MCF 10A (cell line): ENCODE measurements at regions not wholly inside any gene's neighbourhood (a gene's known extent, or its start where the extent isn't known, plus 50 kb on each side); places are given as distances from the start of the nearest gene placed in this dataset.
A peak's percentile ranks its signal among the peaks of the same experiment; 100 is the strongest.

Experiments
- BruUV-seq: library from RNA; stranded (reverse); fragments of 400-500 nt; replicated peaks from 2 replicates; lab custom pipeline; 2021; lab: Mats Ljungman, UMichigan
- CTCF ChIA-PET: fragments of 300-600 bp; sonication (Branson Sonifier 250); formaldehyde crosslinking; extraction: SDS; loops from one replicate; lab custom pipeline; 2021; ENCODE audit warnings: antibody characterized with exemption, inconsistent platforms; lab: Yijun Ruan, JAX
- POLR2A ChIA-PET: fragments of 300-600, 350-650 bp; sonication (Branson Sonifier 250); formaldehyde crosslinking; extraction: SDS; loops from one replicate; lab custom pipeline; 2020; ENCODE audit warnings: antibody characterized with exemption, inconsistent platforms; lab: Yijun Ruan, JAX
- DNase-seq: peaks from one replicate; pipeline ENCODE4 v3.0.0-alpha.2; 2018; ENCODE audit not compliant: unreplicated experiment
- H3K27ac Mint-ChIP-seq: one replicate; pipeline ENCODE4 v1.8.0; 2022; ENCODE audit warnings: mild to moderate bottlenecking, low read depth, mixed read lengths; ENCODE audit not compliant: unreplicated experiment
- H3K27me3 Mint-ChIP-seq: one replicate; pipeline ENCODE4 v1.8.0; 2022; ENCODE audit warnings: mixed read lengths; ENCODE audit not compliant: insufficient read depth, unreplicated experiment
- H3K36me3 Mint-ChIP-seq: one replicate; pipeline ENCODE4 v1.8.0; 2022; ENCODE audit warnings: mild to moderate bottlenecking, moderate library complexity, mixed read lengths; ENCODE audit not compliant: insufficient read depth, unreplicated experiment
- H3K4me1 Mint-ChIP-seq: one replicate; pipeline ENCODE4 v1.8.0; 2022; ENCODE audit warnings: mixed read lengths; ENCODE audit not compliant: insufficient read depth, unreplicated experiment
- H3K4me3 Mint-ChIP-seq: one replicate; pipeline ENCODE4 v1.8.0; 2022; ENCODE audit warnings: mild to moderate bottlenecking, moderate library complexity, mixed read lengths; ENCODE audit not compliant: unreplicated experiment
- H3K9me3 Mint-ChIP-seq: one replicate; pipeline ENCODE4 v1.8.0; 2022; ENCODE audit warnings: mixed read lengths; ENCODE audit not compliant: unreplicated experiment
- CTCF ChIP-seq: fragments of 200-600 bp; IDR thresholded peaks from one replicate; pipeline ENCODE4 v1.8.0; 2022; ENCODE audit warnings: antibody characterized with exemption, mild to moderate bottlenecking; ENCODE audit not compliant: unreplicated experiment
- intact Hi-C: fragments of 100-400 bp; cut with micrococcal nuclease; formaldehyde crosslinking; loops from 2 replicates; pipeline ENCODE4 v1.14.1; 2022

DNA sequence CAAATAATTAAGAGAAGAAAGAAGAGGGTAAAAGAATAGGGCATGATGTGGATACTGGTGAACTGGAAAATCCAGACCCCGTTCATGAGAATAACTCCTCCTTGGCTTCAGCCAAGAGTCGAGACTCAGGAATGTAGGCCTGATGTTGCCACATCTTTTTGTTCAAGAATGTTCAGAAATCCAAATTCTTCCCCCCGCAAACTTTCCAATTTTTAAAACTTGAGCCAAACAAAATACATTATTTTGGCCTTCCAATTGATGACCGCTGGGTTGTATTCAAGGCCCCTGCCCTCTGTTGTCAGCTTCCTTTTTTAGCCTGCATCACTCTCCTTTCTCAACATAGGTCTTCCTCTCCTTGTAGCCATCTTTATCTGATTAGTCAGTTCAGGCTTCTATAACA, 106.1 kb downstream of the TNFAIP3 start:
- no peaks in the 10 kb centered on the region for H3K27me3 Mint-ChIP-seq
- no peaks in the 10 kb centered on the region for H3K9me3 Mint-ChIP-seq
- H3K36me3 Mint-ChIP-seq, result no peaks in the 10 kb centered on the region
- H3K4me1 Mint-ChIP-seq, result peaks cover 14% of the 10 kb centered on the region
- intact Hi-C loops, result no loop called here
- H3K27ac Mint-ChIP-seq, result no peak overlapping the region
- POLR2A ChIA-PET, result interaction anchor here (0.6 kb wide), 1 partner anchor 23 kb away, joined by 4 read pairs; no protein-coding TSS in a partner anchor
- CTCF ChIA-PET, result interaction anchor here (0.7 kb wide), 1 partner anchor 223 kb away, joined by 3 read pairs; no protein-coding TSS in a partner anchor
- DNase-seq, result no peak
- no peak overlapping the region for H3K4me3 Mint-ChIP-seq
- TF ChIP-seq CTCF, result no peak
- BruUV-seq, result no TSS peak

GRCh38 chr6:137975188-137975940, 108.3 kb downstream of the TNFAIP3 start:
- no peaks in the 10 kb centered on the region for H3K27me3 Mint-ChIP-seq
- H3K27ac Mint-ChIP-seq, result no peak overlapping the region
- intact Hi-C loops, result loop anchor here (1.0 kb wide), 3 partner anchors 106 to 270 kb away; no protein-coding TSS in a partner anchor
- no peak overlapping the region for H3K4me3 Mint-ChIP-seq
- ChIA-PET POLR2A (interaction anchor here (0.6 to 1.5 kb wide), 8 partner anchors 31 to 1132 kb away, joined by 3 to 7 read pairs (median 4); no protein-coding TSS in a partner anchor), CTCF (interaction anchor here (0.6 to 1.9 kb wide), 27 partner anchors 12 to 899 kb away, joined by 3 to 10 read pairs (median 4); no protein-coding TSS in a partner anchor)
- BruUV-seq, result no TSS peak
- H3K9me3 Mint-ChIP-seq, result no peaks in the 10 kb centered on the region
- peak; percentile 29 for DNase-seq
- peak; percentile 53 for TF ChIP-seq CTCF
- H3K36me3 Mint-ChIP-seq, result no peaks in the 10 kb centered on the region
- peaks cover 11% of the 10 kb centered on the region for H3K4me1 Mint-ChIP-seq

- no peaks in the 10 kb centered on the region for H3K36me3 Mint-ChIP-seq
- ChIA-PET POLR2A (interaction anchor here (1.3 kb wide), 1 partner anchor 268 kb away, joined by 7 read pairs; no protein-coding TSS in a partner anchor), CTCF (interaction anchor here (0.7 to 1.6 kb wide), 11 partner anchors 30 to 288 kb away, joined by 3 to 6 read pairs (median 4); no protein-coding TSS in a partner anchor)
- H3K27me3 Mint-ChIP-seq, result no peaks in the 10 kb centered on the region
- peaks cover 11% of the 10 kb centered on the region for H3K4me1 Mint-ChIP-seq
- BruUV-seq, result no TSS peak
- H3K4me3 Mint-ChIP-seq, result no peak overlapping the region
- DNase-seq, result no peak
- no peaks in the 10 kb centered on the region for H3K9me3 Mint-ChIP-seq
- H3K27ac Mint-ChIP-seq, result no peak overlapping the region
- TF ChIP-seq CTCF, result no peak
- intact Hi-C loops, result no loop called here
These were observed 109.4 kb downstream of the TNFAIP3 start for GRCh38 chr6:137976430-137976829.

DNA sequence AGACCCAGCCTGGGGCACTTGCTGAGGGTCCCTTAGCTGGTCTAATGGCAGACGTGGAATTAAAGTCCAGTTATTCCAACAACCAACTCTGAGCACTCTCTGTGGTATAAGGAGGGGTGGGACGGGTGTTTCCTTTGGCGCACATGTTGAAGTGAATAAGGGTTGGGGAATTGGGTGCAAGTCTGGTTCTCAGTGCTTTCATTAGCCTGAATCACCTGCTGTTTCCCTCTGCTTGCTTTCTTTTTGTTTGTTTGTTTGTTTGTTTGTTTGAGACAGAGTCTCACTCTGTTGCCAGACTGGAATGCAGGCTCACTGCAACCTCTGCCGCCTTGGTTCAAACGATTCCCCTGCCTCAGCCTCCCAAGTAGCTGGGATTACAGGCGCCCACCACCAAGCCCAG, 110.1 kb downstream of the TNFAIP3 start:
- intact Hi-C loops, result no loop called here
- Mint-ChIP-seq H3K4me1 (peaks cover 11% of the 10 kb centered on the region), H3K27me3 (no peaks in the 10 kb centered on the region), H3K36me3 (no peaks in the 10 kb centered on the region), H3K4me3 (no peak overlapping the region), H3K9me3 (no peaks in the 10 kb centered on the region), H3K27ac (no peak overlapping the region)
- no peak for DNase-seq
- POLR2A ChIA-PET, result no interaction called here
- BruUV-seq, result no TSS peak
- CTCF ChIA-PET, result interaction anchor here (0.7 to 1.0 kb wide), 4 partner anchors 38 to 275 kb away, joined by 3 to 5 read pairs (median 4); no protein-coding TSS in a partner anchor
- no peak for TF ChIP-seq CTCF
